Mucosa of stomach (tissue), 1 donor: ENCODE measurements at regions not wholly inside any gene's neighbourhood (a gene's known extent, or its start where the extent isn't known, plus 50 kb on each side); places are given as distances from the start of the nearest gene placed in this dataset.

Experiments
- H3K27me3 ChIP-seq: one replicate; pipeline ENCODE4 v1.7.0; 2013; ENCODE audit warnings: mild to moderate bottlenecking, low read length; ENCODE audit not compliant: control insufficient read depth, insufficient read depth
- H3K36me3 ChIP-seq: one replicate; pipeline ENCODE4 v1.7.0; 2013; ENCODE audit warnings: low read length; ENCODE audit not compliant: control insufficient read depth, insufficient read depth
- H3K4me1 ChIP-seq: one replicate; pipeline ENCODE4 v1.7.0; 2013; ENCODE audit warnings: mild to moderate bottlenecking, low read length; ENCODE audit not compliant: control insufficient read depth, insufficient read depth
- H3K4me3 ChIP-seq: one replicate; pipeline ENCODE4 v1.7.0; 2013; ENCODE audit warnings: low read length
- H3K9ac ChIP-seq: one replicate; pipeline ENCODE4 v1.7.0; 2013; ENCODE audit warnings: mild to moderate bottlenecking, low read length, moderate library complexity
- H3K9me3 ChIP-seq: one replicate; pipeline ENCODE4 v1.7.0; 2013; ENCODE audit warnings: mild to moderate bottlenecking, low read length, moderate library complexity; ENCODE audit not compliant: control insufficient read depth
- donor health status: Pancreatic carcinoma.

DNA sequence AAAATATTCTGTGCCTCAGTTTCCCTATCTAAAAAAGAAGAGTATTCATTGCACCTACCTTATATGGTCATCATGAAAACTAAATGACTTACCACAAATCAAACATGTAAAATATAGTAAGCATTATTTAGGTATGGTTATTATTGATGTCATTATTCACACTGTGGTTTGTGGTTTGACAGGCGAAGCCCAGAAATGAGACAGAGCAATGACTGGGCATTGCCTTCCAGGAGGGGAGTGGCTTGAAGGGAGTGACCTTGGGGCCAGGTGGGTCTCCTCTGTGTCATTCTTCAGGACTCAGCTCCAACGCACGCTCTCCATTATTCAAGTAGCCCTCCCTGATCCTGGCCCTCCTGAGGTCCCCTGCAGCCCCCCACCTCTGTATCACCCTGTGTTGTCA lies 133.7 kb downstream of the DMRTA2 start:
- Histone ChIP-seq H3K9ac (no peak overlapping the region), H3K9me3 (no peaks in the 10 kb centered on the region), H3K27me3 (no peaks in the 10 kb centered on the region), H3K36me3 (no peaks in the 10 kb centered on the region), H3K4me1 (no peaks in the 10 kb centered on the region), H3K4me3 (no peak overlapping the region)

DNA sequence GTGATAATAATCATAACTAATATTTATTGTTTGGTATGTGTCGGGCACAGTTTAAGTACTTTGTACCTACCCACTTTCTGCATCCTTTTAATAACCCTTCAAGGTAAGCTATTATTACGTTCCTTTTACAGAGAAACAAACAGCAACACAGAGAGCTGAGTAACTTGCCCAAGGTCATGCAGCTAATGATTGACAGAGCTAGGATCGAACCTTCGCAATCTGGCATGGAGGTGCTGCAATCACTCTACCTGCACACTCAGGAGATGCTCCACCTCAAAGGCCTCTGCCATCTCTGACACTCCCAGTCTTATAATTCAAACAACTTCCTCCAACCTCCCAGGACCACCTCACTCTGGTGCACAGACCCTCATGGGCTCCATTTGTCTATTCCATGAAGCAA lies 137.2 kb downstream of the DMRTA2 start:
- Histone ChIP-seq H3K27me3 (no peaks in the 10 kb centered on the region), H3K9me3 (no peaks in the 10 kb centered on the region), H3K36me3 (no peaks in the 10 kb centered on the region), H3K4me3 (no peak overlapping the region), H3K9ac (no peak overlapping the region), H3K4me1 (no peaks in the 10 kb centered on the region)

DNA sequence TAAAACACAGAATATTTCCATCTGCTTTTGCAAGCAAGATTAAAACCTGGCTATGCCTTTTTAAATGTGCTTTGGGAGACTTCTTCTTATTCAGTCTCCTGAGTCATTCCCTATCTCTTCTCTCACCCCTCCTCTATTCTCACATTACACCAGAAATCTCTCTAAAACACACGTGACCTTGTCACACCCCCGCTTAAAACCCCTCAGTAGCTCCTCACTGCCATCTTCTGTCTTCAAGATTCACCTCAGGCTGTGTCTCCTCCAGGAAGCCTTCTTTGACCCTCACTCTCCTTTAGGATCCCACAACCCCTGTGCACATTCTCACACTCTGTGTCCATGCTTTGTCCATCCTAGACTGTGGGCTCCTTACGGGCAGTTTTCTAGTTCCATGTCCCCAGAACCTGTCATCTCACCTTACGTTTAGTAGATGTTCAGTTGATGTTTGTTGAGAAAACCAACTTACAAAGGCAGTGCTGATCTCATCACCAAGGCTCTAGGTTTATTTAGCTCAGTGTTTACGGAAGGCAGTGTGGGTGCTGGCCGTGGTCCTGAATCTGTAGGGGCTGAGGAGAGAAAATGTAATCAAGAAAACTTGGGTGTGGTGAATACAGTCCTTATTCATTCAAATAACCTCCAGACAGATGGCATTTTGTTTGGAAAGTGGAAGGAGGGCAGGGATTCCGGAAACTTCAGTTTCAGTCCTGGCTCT lies 143.5 kb downstream of the DMRTA2 start:
- Histone ChIP-seq H3K9ac (no peak overlapping the region), H3K36me3 (no peaks in the 10 kb centered on the region), H3K27me3 (no peaks in the 10 kb centered on the region), H3K4me3 (no peak overlapping the region), H3K4me1 (no peaks in the 10 kb centered on the region), H3K9me3 (no peaks in the 10 kb centered on the region)

DNA sequence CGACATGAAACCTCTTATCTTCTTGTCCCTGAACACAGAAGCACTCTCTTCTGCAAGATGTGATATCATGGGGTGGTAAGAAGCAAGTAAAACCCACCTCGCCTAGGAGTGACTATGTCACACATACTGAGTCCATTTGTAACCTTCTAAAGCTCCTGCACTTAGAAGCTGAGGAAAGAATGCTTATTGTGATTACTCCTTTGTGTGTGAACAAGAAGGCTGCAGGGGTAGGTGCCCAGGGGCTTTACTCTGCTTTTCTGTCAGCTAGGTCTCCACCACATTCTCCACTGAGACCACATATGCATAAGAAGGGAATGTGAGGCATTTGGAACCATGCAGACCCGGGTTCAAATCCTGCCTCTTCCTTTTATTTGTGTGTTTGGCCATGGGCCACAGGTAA lies 144.3 kb downstream of the DMRTA2 start:
- Histone ChIP-seq H3K4me1 (no peaks in the 10 kb centered on the region), H3K4me3 (no peak overlapping the region), H3K9me3 (no peaks in the 10 kb centered on the region), H3K9ac (no peak overlapping the region), H3K27me3 (no peaks in the 10 kb centered on the region), H3K36me3 (no peaks in the 10 kb centered on the region)

DNA sequence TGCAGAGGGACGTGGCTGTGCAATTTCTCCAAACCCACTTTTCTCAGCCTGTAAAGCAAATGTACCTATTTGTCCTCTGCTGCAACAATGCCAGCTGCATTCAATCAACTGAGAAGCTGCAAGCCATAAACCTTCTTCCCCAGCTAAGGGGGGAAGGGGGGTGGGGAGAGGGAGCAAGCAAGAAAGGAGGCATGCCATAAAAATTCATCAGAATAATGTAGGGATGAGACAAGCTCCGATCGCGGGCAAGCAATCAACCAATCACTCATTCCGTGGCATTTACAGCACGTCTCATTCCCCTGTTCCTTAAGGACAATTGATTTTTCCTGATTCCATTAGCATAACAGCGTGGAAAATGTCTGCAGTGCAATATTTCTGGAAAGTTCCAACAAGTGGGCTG lies 144.8 kb downstream of the DMRTA2 start:
- Histone ChIP-seq H3K4me3 (no peak overlapping the region), H3K27me3 (no peaks in the 10 kb centered on the region), H3K36me3 (no peaks in the 10 kb centered on the region), H3K9me3 (no peaks in the 10 kb centered on the region), H3K9ac (no peak overlapping the region), H3K4me1 (no peaks in the 10 kb centered on the region)

DNA sequence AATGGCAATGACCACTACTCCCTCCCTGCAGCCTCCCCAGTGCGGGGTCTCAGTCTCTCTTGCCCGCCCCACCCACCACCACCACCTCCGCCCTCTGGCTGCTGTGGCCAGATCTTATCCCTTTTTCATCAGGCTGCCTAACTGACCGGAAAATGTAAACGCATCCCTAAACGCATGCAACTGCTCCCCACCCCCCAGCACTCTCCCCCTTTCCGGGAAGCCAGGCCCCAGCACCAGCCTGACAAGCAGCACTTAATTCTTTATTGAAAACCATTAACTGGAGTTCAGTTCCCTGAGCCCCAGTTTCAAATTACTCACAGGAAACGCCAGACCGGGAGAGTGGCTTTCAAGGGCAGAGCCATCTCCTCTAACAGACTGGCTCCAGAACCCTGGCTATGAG lies 147.7 kb downstream of the DMRTA2 start:
- no peaks in the 10 kb centered on the region for H3K9me3 ChIP-seq
- H3K4me3 ChIP-seq, result no peak overlapping the region
- H3K36me3 ChIP-seq, result no peaks in the 10 kb centered on the region
- H3K4me1 ChIP-seq, result no peaks in the 10 kb centered on the region
- no peak overlapping the region for H3K9ac ChIP-seq
- H3K27me3 ChIP-seq, result no peaks in the 10 kb centered on the region

DNA sequence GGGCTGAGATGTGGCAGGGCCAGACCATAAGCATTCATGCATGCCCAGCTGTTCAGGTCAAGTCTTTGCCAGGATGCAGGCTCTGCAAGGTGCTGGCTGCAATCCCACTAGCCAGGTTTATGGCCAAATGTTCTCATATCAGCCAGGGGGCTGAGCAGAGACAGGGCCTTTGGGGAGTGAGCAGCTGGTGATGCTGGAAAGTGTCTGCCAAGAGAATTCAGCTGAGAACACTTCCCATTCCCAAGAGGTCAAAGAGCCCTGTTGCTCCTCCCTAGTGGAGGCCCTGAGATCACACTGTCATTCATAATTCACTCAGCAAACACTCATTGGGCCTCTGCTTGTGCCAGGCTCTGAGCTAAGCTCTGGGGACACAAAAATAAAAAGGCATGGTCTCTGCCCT lies 150.3 kb downstream of the DMRTA2 start:
- H3K9ac ChIP-seq, result no peak overlapping the region
- H3K4me3 ChIP-seq, result no peak overlapping the region
- H3K9me3 ChIP-seq, result no peaks in the 10 kb centered on the region
- no peaks in the 10 kb centered on the region for H3K27me3 ChIP-seq
- H3K36me3 ChIP-seq, result no peaks in the 10 kb centered on the region
- no peaks in the 10 kb centered on the region for H3K4me1 ChIP-seq

DNA sequence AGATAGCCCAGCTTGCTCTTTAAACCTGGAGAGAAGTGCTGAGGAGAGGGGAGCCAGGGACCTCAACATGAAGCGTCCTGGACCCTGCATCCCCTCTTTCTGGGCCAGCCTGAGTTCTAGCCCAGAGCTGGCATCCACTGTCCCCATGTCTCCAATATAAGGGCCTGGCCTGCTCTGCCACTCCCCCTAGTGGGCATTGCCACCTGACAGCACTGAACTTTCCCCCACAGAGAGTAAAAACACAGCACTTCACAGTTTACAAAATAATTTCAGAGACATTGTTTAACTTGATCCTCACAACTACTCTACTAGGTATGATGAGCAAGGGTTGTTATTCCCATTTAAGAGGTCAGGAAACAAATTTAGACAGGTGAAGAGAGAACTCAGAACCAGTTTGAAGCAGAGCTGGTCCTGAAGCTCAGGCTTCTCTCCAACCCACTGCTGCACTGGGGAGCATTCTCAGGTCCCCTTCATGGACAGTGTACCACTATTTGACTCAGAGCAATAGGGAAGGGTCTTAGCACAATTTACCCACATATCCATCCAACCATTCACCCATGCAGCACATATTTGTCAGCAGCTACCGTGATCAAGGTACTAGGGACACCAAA lies 151.2 kb downstream of the DMRTA2 start:
- Histone ChIP-seq H3K27me3 (no peaks in the 10 kb centered on the region), H3K9ac (no peak overlapping the region), H3K36me3 (no peaks in the 10 kb centered on the region), H3K4me1 (no peaks in the 10 kb centered on the region), H3K4me3 (no peak overlapping the region), H3K9me3 (no peaks in the 10 kb centered on the region)

DNA sequence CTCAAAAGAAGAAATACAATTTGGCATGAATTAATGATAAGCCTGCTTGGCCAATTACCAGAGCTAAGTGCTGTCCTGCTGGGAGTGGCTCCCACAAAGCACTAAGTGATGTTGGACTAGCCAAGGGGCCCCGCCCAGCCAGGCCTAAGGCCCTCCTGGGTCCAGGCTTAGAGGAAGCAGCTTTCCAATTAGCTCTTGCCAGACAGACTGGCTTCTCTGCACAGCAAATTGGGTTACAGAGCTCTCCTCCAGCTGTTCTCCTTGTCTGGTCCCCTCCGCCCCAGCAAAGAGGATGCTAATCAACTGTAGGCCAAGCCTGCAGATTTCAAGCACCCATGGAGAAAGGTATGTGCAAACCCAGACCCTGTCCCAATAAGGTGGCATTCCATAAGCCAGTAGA lies 151.9 kb downstream of the DMRTA2 start:
- Histone ChIP-seq H3K4me1 (no peaks in the 10 kb centered on the region), H3K9ac (no peak overlapping the region), H3K9me3 (no peaks in the 10 kb centered on the region), H3K36me3 (no peaks in the 10 kb centered on the region), H3K27me3 (no peaks in the 10 kb centered on the region), H3K4me3 (no peak overlapping the region)

DNA sequence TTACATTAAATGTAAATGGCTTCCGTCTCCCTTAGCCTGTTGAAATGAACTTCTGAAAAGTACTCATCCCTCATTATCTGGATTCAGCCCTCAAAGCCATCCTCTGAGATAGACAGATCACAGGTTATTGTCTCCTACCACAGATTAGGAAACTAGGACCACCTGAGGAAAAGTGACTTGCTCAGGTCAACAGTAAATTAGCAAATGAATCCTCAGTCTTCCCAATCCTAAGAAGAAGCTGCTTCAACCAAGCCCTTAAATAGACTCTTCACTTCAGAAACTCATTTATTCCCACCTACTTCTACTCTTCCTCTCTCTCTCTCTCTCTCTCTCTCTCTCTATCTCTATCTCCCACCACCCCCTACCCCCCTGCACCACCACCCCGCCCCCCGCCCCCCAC lies 152.3 kb downstream of the DMRTA2 start:
- H3K4me1 ChIP-seq, result no peaks in the 10 kb centered on the region
- no peaks in the 10 kb centered on the region for H3K36me3 ChIP-seq
- H3K9ac ChIP-seq, result no peak overlapping the region
- H3K9me3 ChIP-seq, result no peaks in the 10 kb centered on the region
- H3K27me3 ChIP-seq, result no peaks in the 10 kb centered on the region
- H3K4me3 ChIP-seq, result no peak overlapping the region

DNA sequence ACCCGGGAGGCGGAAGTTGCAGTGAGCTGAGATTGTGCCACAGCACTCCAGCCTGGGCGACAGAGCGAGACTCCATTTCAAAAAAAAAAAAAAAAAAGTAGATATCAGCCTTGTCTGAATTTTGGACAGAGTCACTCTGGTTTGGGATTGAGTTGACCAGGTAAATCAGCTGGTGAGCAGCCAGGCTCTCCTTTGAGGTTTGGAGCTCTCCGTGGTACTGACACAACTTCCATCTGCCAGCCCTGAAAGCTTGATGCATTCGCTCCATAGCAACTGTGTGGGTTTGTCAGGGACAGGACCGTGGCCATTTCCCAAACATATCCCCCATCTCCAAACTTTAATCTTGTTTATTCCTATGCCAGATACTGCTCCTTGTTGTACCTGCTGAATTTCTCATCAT lies 155.2 kb downstream of the DMRTA2 start:
- no peak overlapping the region for H3K4me3 ChIP-seq
- no peak overlapping the region for H3K9ac ChIP-seq
- H3K4me1 ChIP-seq, result no peaks in the 10 kb centered on the region
- H3K9me3 ChIP-seq, result no peaks in the 10 kb centered on the region
- no peaks in the 10 kb centered on the region for H3K36me3 ChIP-seq
- H3K27me3 ChIP-seq, result no peaks in the 10 kb centered on the region

DNA sequence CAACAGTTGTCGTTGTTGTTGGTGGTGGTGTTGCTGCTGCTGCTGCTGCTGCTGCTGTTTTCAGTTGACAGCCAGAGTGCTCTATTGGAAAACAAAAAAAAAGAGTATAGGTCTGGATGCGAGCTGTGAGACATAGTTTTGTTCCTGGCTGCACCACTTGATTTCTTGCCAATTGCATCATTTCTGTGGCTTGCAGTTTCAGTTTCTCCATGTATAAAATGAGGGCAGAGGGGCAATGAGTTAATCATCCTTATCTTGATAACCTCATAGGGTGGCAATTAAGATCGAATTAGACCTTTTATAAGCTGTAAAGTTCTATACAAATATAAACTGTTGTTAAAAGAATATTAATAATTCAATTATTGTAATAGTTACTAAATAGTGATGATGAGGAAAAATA lies 156.7 kb downstream of the DMRTA2 start:
- no peaks in the 10 kb centered on the region for H3K9me3 ChIP-seq
- no peaks in the 10 kb centered on the region for H3K27me3 ChIP-seq
- no peaks in the 10 kb centered on the region for H3K36me3 ChIP-seq
- no peak overlapping the region for H3K4me3 ChIP-seq
- H3K4me1 ChIP-seq, result no peaks in the 10 kb centered on the region
- H3K9ac ChIP-seq, result no peak overlapping the region
